DMS114 treated with DMSO at 0.1 percent for 48 hours (cell line): ENCODE measurements at regions not wholly inside any gene's neighbourhood (a gene's known extent, or its start where the extent isn't known, plus 50 kb on each side); places are given as distances from the start of the nearest gene placed in this dataset.

ENCODE experiments used
- DNase-seq: peaks from one replicate; lab custom pipeline; 2025; ENCODE audit not compliant: unreplicated experiment; lab: John Stamatoyannopoulos, UW

DNA sequence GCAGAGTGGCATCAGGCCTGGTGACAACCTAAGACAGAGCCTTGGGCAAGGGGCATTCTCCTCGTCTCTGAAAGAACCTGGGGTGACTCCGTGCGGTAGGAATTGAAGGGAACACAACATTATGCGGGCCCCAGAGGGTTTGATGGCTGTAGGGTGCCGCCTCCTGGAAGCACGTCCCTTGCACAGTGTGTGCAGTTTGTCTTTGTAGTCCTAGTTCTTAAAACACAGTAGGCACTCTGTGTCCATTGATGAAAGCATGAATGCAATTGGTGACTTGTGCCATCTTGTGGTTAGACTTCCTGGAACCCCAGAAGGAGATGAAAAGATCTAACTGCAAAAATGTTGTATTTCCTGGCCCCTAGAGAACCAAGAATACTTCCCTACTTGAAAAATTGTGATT lies 279.8 kb downstream of the UTP18 start:
- no peak for DNase-seq

DNA sequence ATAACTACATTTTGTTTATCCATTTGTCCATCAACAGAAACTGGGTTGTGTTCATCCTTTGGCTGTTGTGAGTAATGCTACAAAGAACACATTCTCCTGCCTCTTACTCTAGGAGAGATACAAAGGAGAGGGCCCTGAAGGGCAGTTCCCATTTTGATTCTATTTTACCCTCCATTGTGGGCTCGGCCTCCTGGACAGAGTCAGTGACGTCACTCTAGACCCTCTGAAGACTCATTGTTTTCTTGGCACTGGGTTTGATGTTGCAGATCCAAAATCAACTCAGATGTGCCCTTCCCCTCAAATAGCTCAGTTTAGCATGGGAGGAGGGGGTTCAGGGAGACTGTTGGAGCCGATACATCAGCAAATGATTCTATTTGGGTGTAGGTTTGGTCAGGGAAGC lies 280.9 kb downstream of the UTP18 start:
- DNase-seq = no peak

GRCh38 chr17:51546114-51546513 lies 285.8 kb downstream of the UTP18 start:
- no peak for DNase-seq

- DNase-seq = no peak
These were observed 287.8 kb downstream of the UTP18 start for GRCh38 chr17:51548125-51548524.

DNA sequence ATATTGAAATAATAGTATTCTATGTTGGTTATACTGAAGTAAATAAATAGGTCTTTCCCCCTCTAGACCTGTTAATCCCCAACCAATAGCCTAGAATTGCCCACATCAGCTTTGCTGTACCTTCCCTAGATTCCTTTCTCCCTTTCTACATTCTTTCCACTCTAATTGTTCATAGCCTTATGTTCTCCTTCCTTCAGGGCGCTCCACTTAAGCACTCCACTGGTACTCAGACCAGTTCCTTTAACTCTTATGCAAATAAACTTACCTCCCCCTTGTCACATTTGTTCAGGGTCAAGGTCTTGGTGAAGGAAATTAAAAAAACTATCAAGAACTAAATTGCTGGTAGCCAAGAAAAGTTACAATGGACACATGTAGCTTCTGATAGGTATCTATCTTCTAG lies 294.8 kb downstream of the UTP18 start:
- DNase-seq = no peak

- no peak for DNase-seq
These were observed 299.4 kb downstream of the UTP18 start for GRCh38 chr17:51559778-51560177.

DNA sequence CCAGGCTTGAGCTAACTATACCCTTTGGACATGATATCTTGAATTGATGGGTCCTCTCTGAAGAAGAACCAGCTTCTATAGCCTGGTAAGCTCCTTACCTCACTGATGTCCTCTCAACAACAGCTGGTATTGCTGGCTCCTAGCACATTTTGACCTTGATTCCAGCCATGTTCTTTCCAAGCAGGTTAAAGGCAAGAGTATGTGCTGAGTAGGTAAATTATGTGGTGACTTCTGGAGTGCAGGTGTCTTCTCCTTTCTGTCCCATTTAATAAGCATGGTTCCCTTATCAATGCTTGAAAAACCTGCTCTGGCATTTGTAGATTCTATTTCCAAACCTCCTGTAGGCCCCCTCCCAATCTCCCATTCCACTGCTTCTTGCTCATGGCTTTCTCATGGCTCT lies 300.1 kb downstream of the UTP18 start:
- no peak for DNase-seq

DNA sequence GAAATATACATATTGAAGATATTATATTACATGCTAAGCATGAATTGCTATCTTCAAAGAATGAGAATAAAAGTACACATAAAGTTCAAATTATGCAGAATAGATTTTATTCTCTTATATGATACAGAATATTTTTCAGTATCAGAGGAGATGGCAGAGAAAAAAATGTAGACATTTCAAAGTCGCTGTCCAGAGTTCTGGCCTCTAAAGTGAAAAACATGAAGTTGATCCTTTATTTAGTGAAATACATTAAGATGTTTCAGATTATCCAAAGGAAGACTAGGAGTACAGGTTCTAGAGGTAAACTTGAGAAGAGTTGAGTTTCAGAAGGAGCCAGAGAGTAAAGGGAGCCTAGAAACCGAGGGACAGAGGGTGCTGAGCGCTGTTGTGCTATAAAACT lies 303.6 kb downstream of the UTP18 start:
- DNase-seq = no peak

GRCh38 chr17:51572115-51572514 lies 311.8 kb downstream of the UTP18 start:
- DNase-seq = no peak
